ENCODE measurements at regions not wholly inside any gene's neighbourhood (a gene's known extent, or its start where the extent isn't known, plus 50 kb on each side); places are given as distances from the start of the nearest gene placed in this dataset.

DNA sequence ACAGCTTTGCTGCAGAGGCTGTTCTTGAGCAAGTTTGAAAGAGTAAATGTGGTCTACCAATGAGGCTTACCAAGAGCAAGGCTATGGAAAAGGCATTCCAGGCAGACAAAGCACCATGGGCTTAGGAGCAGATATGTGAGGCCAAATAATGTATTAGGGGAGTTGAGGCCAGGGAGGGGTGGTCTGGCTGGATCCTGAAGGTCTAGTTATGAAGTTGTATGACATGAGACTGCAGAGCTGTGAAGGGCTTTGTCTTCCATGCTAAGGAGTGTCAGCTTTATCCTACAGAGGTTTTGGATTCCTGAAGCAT lies 51.8 kb upstream of the TSPAN2 start:
- H3K27ac ChIP-seq (ENCODE audit: control insufficient read depth, insufficient read depth): no peak overlapping the region
- H2AFZ ChIP-seq (ENCODE audit: control insufficient read depth, low read depth, low read length): no peak overlapping the region
- H3K9ac ChIP-seq (ENCODE audit: control insufficient read depth, insufficient read depth, low read length): no peak overlapping the region
- no peaks in the 10 kb centered on the region for H4K20me1 ChIP-seq (ENCODE audit: control insufficient read depth, insufficient read depth)
- ATAC-seq: no peak
- no peaks in the 10 kb centered on the region for H3K9me3 ChIP-seq (replicated peaks; ENCODE audit: control insufficient read depth, insufficient read depth, low read length)
- H3K4me3 ChIP-seq: no peak overlapping the region
- POLR2A ChIA-PET: no interaction called here
- in situ Hi-C loops (cut with MboI) (no loop called here), intact Hi-C loops (cut with micrococcal nuclease; ENCODE audit: unreplicated experiment) (no loop called here)
- SMC1A ChIA-PET (ENCODE audit: uncharacterized antibody, unreplicated experiment): interaction anchor here (0.5 to 2.8 kb wide), 7 partner anchors 12 to 565 kb away, joined by 3 to 14 read pairs (median 3); no protein-coding TSS in a partner anchor
- H3K4me2 ChIP-seq (ENCODE audit: control insufficient read depth, insufficient read depth): no peak overlapping the region
- no peaks in the 10 kb centered on the region for H3K27me3 ChIP-seq (replicated peaks in 1 of 2; ENCODE audit: control insufficient read depth in 2 of 2, insufficient read depth in 2 of 2, low read length in 1 of 2)
- no peaks in the 10 kb centered on the region for H3K4me1 ChIP-seq (ENCODE audit: control insufficient read depth, insufficient read depth, low read length)
- RAD21 ChIA-PET (ENCODE audit: unreplicated experiment): interaction anchor here (0.8 to 7.6 kb wide), 3 partner anchors 161 to 453 kb away, joined by 3 to 45 read pairs (median 3); no protein-coding TSS in a partner anchor
- H3K79me2 ChIP-seq (ENCODE audit: control insufficient read depth, insufficient read depth, low read length): no peaks in the 10 kb centered on the region
- no peak for DNase-seq (ENCODE audit: low read depth, low spot score)
- no peak for FAIRE-seq
- no peaks in the 10 kb centered on the region for H3K36me3 ChIP-seq (ENCODE audit: control insufficient read depth in 2 of 2, insufficient read depth in 2 of 2, low read length in 1 of 2)
- CTCF ChIA-PET: interaction anchor here (1.4 to 8.5 kb wide), 6 partner anchors 29 to 631 kb away, joined by 3 to 105 read pairs (median 6); no protein-coding TSS in a partner anchor
- no TSS peak for BruUV-seq (replicated peaks)
- TF ChIP-seq CBX5 (IDR thresholded peaks at IDR 0.05; ENCODE audit: low read depth) (no peak), JUND (IDR thresholded peaks at IDR 0.05; ENCODE audit: low read depth, low read length) (no peak)
- TF ChIP-seq, protein P1, sequence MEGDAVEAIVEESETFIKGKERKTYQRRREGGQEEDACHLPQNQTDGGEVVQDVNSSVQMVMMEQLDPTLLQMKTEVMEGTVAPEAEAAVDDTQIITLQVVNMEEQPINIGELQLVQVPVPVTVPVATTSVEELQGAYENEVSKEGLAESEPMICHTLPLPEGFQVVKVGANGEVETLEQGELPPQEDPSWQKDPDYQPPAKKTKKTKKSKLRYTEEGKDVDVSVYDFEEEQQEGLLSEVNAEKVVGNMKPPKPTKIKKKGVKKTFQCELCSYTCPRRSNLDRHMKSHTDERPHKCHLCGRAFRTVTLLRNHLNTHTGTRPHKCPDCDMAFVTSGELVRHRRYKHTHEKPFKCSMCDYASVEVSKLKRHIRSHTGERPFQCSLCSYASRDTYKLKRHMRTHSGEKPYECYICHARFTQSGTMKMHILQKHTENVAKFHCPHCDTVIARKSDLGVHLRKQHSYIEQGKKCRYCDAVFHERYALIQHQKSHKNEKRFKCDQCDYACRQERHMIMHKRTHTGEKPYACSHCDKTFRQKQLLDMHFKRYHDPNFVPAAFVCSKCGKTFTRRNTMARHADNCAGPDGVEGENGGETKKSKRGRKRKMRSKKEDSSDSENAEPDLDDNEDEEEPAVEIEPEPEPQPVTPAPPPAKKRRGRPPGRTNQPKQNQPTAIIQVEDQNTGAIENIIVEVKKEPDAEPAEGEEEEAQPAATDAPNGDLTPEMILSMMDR (IDR thresholded peaks at IDR 0.05 in 2 of 3, conservative IDR thresholded peaks at IDR 0.05 in 1 of 3; ENCODE audit: control insufficient read depth in 2 of 3, extremely low read depth in 1 of 3, insufficient read depth in 1 of 3, low read depth in 3 of 3, low read length in 3 of 3): no peak

DNA sequence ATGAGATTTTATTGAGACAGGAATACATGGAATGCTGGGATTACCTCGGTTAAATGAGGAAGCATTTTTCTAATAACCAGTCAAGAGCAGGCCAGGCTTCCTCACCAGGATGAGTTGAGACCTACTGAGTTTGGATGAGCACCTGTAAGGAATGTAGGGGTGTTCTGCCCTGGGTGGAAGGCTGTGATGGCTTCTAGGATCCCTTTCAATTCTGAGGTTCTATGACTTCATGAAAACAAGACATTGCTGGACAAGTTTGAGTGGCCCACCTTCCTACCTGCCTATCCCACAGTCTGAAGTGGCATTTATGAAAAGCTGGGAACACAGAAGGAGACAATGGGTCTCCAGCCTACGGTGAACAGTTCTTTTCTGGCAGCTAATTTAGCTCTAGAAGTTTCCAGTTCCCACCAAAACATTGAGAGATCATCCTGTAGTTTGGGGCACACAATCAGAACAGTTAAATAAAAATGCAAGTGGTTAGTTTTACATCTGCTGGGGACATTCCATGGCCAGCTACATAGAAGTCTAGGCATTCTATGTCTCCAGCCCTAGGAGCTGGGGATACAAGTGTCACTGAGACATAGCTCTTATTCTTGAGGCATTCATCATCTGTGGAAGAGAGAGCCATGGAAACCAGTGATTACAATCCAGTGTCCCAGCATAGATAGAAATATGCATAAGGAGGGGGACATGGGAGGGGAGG lies 51.3 kb upstream of the TSPAN2 start:
- no peaks in the 10 kb centered on the region for H3K4me1 ChIP-seq (ENCODE audit: control insufficient read depth, insufficient read depth, low read length)
- WGBS (ENCODE audit: insufficient coverage, insufficient replicate concordance, low lambda C conversion rate, missing lambda C conversion rate): 0% methylated on average over 2 of the region's 2 CpGs
- intact Hi-C loops (cut with micrococcal nuclease; ENCODE audit: unreplicated experiment): no loop called here
- H3K9ac ChIP-seq (ENCODE audit: control insufficient read depth, insufficient read depth, low read length): no peak overlapping the region
- CTCF ChIA-PET: interaction anchor here (1.3 to 8.5 kb wide), 7 partner anchors 28 to 631 kb away, joined by 3 to 105 read pairs (median 6); no protein-coding TSS in a partner anchor
- no peak for TF ChIP-seq GABPA (IDR thresholded peaks at IDR 0.05; ENCODE audit: low read depth)
- TF ChIP-seq WRNIP1 (IDR thresholded peaks at IDR 0.05; ENCODE audit: borderline replicate concordance, low read depth, low read length): no peak
- no peak for TF ChIP-seq RAD51 (IDR thresholded peaks at IDR 0.05)
- TF ChIP-seq, protein P2, sequence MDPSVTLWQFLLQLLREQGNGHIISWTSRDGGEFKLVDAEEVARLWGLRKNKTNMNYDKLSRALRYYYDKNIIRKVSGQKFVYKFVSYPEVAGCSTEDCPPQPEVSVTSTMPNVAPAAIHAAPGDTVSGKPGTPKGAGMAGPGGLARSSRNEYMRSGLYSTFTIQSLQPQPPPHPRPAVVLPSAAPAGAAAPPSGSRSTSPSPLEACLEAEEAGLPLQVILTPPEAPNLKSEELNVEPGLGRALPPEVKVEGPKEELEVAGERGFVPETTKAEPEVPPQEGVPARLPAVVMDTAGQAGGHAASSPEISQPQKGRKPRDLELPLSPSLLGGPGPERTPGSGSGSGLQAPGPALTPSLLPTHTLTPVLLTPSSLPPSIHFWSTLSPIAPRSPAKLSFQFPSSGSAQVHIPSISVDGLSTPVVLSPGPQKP (IDR thresholded peaks at IDR 0.05; ENCODE audit: low read depth, low read length): no peak
- no peak for TF ChIP-seq SIN3A (IDR thresholded peaks at IDR 0.05; ENCODE audit: low read depth, low read length)
- TF ChIP-seq BRCA1 (IDR thresholded peaks at IDR 0.05; ENCODE audit: low read depth, low read length): no peak
- DNase-seq (ENCODE audit: low read depth, low spot score) (no peak), FAIRE-seq (no peak), ATAC-seq (no peak)
- H2AFZ ChIP-seq (ENCODE audit: control insufficient read depth, low read depth, low read length): no peak overlapping the region
- no peak overlapping the region for H3K4me3 ChIP-seq
- RAD21 ChIA-PET (ENCODE audit: unreplicated experiment): interaction anchor here (0.8 to 7.6 kb wide), 3 partner anchors 160 to 454 kb away, joined by 3 to 45 read pairs (median 3); no protein-coding TSS in a partner anchor
- no peaks in the 10 kb centered on the region for H4K20me1 ChIP-seq (ENCODE audit: control insufficient read depth, insufficient read depth)
- H3K36me3 ChIP-seq (ENCODE audit: control insufficient read depth in 2 of 2, insufficient read depth in 2 of 2, low read length in 1 of 2): no peaks in the 10 kb centered on the region
- H3K4me2 ChIP-seq (ENCODE audit: control insufficient read depth, insufficient read depth): no peak overlapping the region
- BruUV-seq (replicated peaks): no TSS peak
- no peak overlapping the region for H3K27ac ChIP-seq (ENCODE audit: control insufficient read depth, insufficient read depth)
- SMC1A ChIA-PET (ENCODE audit: uncharacterized antibody, unreplicated experiment): interaction anchor here (0.5 to 2.8 kb wide), 5 partner anchors 11 to 456 kb away, joined by 3 to 14 read pairs (median 4); no protein-coding TSS in a partner anchor
- no peaks in the 10 kb centered on the region for H3K79me2 ChIP-seq (ENCODE audit: control insufficient read depth, insufficient read depth, low read length)
- in situ Hi-C loops (cut with MboI): no loop called here
- H3K9me3 ChIP-seq (replicated peaks; ENCODE audit: control insufficient read depth, insufficient read depth, low read length): no peaks in the 10 kb centered on the region
- H3K27me3 ChIP-seq (replicated peaks in 1 of 2; ENCODE audit: control insufficient read depth in 2 of 2, insufficient read depth in 2 of 2, low read length in 1 of 2): no peaks in the 10 kb centered on the region
- POLR2A ChIA-PET: no interaction called here

Data from GM12878 (cell line).